Thyroid gland (tissue), 4 donors: ENCODE measurements at regions not wholly inside any gene's neighbourhood (a gene's known extent, or its start where the extent isn't known, plus 50 kb on each side); places are given as distances from the start of the nearest gene placed in this dataset.

Source experiments
- DNase-seq, 2 donors: peaks; one replicate each; pipeline ENCODE4 v3.0.0-alpha.2; 2019
- H3K27ac ChIP-seq, 3 donors: fragments of 200-600 bp; sonication (generic); 1 replicate in 2 of 3; 2 replicates in 1 of 3; pipeline ENCODE4 v1.5.1; 2016 to 2019; ENCODE audit warnings: mild to moderate bottlenecking in 1 of 3, moderate library complexity in 1 of 3
- H3K27me3 ChIP-seq: fragments of 200-600 bp; sonication (generic); one replicate; pipeline ENCODE4 v1.5.1; 2019
- H3K36me3 ChIP-seq, 2 donors: fragments of 200-600 bp; sonication (generic); one replicate each; pipeline ENCODE4 v1.5.1; 2016 to 2019
- H3K4me1 ChIP-seq, 2 donors: fragments of 200-600 bp; sonication (generic); one replicate each; pipeline ENCODE4 v1.5.1; 2017 to 2019
- H3K4me3 ChIP-seq, 3 donors: fragments of 200-600 bp; sonication (generic); replicated peaks in 1 of 3; 1 replicate in 2 of 3; 2 replicates in 1 of 3; pipeline ENCODE4 v1.5.1; 2016; ENCODE audit warnings: mild to moderate bottlenecking in 1 of 3
- H3K9me3 ChIP-seq: fragments of 200-600 bp; sonication (generic); one replicate; pipeline ENCODE4 v1.5.1; 2017
- POLR2A ChIP-seq, 2 donors: fragments of 450-650 bp; IDR thresholded peaks; one replicate each; pipeline ENCODE4 v1.6.1; 2017; ENCODE audit warnings: antibody characterized with exemption in 2 of 2, mild to moderate bottlenecking in 2 of 2, moderate library complexity in 1 of 2
- WGBS, 2 donors: methylation state at CpG; one replicate each; pipeline ENCODE4 v1.1.5; 2017; 5-methylcytosine and 5-hydroxymethylcytosine counted together
- intact Hi-C: fragments of 100-400 bp; cut with DNase I; formaldehyde crosslinking; loops from one replicate; pipeline ENCODE4 v1.15.1; 2023
- TF ChIP-seq, protein P1 (sequence below), 6 experiments: fragments of 200-600 bp in 3 of 6; fragments of 450-650 bp in 3 of 6; sonication (generic) in 3 of 6; IDR thresholded peaks; one replicate each; pipeline ENCODE4 v1.5.1; 2016 to 2019; ENCODE audit warnings: antibody characterized with exemption in 6 of 6, mild to moderate bottlenecking in 2 of 6, inconsistent platforms in 1 of 6, moderate library complexity in 1 of 6

DNA sequence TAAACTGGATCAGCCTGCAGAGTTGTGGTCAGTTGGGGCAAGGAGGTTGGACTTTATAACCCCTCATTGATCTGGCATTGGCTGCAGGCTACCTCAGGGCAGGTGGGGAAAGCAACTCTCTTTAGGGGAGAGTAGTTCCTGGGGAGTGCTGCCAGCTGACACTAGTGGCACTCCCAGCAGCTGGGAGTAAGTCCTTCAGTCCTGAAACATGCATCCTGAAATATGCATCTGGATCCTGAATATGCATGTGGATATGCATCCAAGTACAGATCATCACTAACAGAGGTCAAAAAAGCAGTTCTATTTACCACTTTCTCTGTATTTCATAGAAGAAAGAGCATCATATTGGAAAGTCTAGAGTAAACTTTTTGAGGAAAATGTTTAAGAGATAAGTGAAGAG is 350.8 kb downstream of the EPM2A start:
- intact Hi-C loops, result no loop called here
- Histone ChIP-seq H3K36me3 (no peaks in the 10 kb centered on the region), H3K9me3 (no peaks in the 10 kb centered on the region), H3K27me3 (no peaks in the 10 kb centered on the region), H3K27ac (no peak overlapping the region), H3K4me1 (no peaks in the 10 kb centered on the region), H3K4me3 (no peak overlapping the region)
- TF ChIP-seq POLR2A (IDR thresholded peaks at IDR 0.05), result no peak
- TF ChIP-seq, protein P1, sequence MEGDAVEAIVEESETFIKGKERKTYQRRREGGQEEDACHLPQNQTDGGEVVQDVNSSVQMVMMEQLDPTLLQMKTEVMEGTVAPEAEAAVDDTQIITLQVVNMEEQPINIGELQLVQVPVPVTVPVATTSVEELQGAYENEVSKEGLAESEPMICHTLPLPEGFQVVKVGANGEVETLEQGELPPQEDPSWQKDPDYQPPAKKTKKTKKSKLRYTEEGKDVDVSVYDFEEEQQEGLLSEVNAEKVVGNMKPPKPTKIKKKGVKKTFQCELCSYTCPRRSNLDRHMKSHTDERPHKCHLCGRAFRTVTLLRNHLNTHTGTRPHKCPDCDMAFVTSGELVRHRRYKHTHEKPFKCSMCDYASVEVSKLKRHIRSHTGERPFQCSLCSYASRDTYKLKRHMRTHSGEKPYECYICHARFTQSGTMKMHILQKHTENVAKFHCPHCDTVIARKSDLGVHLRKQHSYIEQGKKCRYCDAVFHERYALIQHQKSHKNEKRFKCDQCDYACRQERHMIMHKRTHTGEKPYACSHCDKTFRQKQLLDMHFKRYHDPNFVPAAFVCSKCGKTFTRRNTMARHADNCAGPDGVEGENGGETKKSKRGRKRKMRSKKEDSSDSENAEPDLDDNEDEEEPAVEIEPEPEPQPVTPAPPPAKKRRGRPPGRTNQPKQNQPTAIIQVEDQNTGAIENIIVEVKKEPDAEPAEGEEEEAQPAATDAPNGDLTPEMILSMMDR (IDR thresholded peaks at IDR 0.05), result no peak
- no peak for DNase-seq

DNA sequence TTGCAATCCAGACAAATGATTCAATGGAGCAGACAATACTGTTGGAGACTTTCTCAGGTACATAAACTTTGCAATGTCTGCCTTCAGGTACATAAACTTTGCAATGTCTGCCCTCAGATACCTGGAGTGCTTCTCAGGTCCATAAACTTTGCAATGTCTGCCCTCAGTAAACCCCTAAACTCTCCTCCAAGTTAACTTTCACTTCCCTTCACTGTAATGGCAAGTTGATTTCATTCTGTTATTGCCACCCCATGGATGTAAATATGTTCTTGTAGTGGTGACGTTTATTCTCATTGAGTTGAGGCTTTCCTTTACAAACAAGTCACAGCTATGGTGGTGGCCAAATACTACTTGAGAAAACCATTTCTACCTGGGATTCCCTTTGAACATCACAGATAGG is 338.8 kb downstream of the EPM2A start:
- H3K9me3 ChIP-seq, result no peaks in the 10 kb centered on the region
- H3K36me3 ChIP-seq, result no peaks in the 10 kb centered on the region
- H3K4me3 ChIP-seq, result no peak overlapping the region
- TF ChIP-seq, protein P1 (IDR thresholded peaks at IDR 0.05), result no peak
- TF ChIP-seq POLR2A (IDR thresholded peaks at IDR 0.05), result no peak
- no peak overlapping the region for H3K27ac ChIP-seq
- DNase-seq, result no peak
- H3K27me3 ChIP-seq, result no peaks in the 10 kb centered on the region
- no peaks in the 10 kb centered on the region for H3K4me1 ChIP-seq
- 82 to 87% methylated on average over 1 of the region's 1 CpG for WGBS, 2 donors
- intact Hi-C loops, result no loop called here

DNA sequence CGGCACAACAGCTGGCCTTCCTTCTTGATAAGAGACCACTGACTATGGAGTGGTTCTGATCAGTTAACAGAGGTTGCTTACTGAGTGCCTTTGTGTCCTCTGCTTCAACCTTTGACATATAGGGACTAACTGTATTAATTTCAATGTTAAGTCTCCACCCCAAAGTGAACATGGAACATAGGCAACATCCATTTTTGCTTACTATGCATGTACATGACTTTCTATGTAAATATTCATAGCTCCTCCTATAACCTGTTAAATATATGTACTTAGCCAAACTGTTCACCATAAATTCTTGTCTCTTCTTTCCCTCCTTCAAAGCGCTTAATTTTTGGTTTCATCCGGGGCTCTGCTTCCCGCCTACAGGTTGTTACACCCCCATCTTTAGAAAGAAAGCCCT is 334.8 kb downstream of the EPM2A start:
- no peak overlapping the region for H3K27ac ChIP-seq
- H3K4me3 ChIP-seq, result no peak overlapping the region
- no peaks in the 10 kb centered on the region for H3K9me3 ChIP-seq
- WGBS, 2 donors, result 82 to 93% methylated on average over 4 of the region's 4 CpGs
- no peaks in the 10 kb centered on the region for H3K36me3 ChIP-seq
- intact Hi-C loops, result no loop called here
- H3K27me3 ChIP-seq, result no peaks in the 10 kb centered on the region
- no peaks in the 10 kb centered on the region for H3K4me1 ChIP-seq
- no peak for DNase-seq
- TF ChIP-seq POLR2A (IDR thresholded peaks at IDR 0.05), result no peak
- TF ChIP-seq, protein P1 (IDR thresholded peaks at IDR 0.05), result no peak

DNA sequence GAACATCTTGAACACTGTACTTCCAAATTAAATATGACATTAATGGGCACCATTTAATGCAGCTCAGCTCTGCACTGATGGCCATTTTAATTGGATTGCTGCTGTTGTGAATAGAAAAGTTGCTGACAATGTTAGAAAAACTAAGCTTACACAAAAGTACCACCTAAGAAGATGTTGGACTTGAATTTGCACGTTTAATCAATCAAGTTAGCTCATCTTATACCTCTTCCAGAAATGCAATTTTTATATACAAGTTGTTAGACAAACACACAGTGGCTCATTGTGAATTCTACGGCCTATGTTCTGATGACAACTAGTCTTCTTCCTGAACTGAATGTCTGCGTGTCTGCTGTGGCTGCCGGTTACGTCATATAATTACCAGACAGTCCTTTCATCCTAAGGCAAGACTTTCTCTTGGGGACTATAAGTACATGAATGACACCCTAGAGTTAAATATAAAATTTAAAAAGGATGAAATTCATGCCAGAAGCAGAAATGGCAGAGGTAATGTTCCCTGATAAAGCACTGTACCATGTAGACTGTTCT is 330.2 kb downstream of the EPM2A start:
- intact Hi-C loops, result no loop called here
- TF ChIP-seq, protein P1 (IDR thresholded peaks at IDR 0.05), result no peak
- TF ChIP-seq POLR2A (IDR thresholded peaks at IDR 0.05), result no peak
- Histone ChIP-seq H3K4me1 (no peaks in the 10 kb centered on the region), H3K9me3 (no peaks in the 10 kb centered on the region), H3K27me3 (no peaks in the 10 kb centered on the region), H3K27ac (no peak overlapping the region), H3K36me3 (no peaks in the 10 kb centered on the region), H3K4me3 (no peak overlapping the region)
- DNase-seq, result no peak
- 87 to 88% methylated on average over 5 of the region's 5 CpGs for WGBS, 2 donors

DNA sequence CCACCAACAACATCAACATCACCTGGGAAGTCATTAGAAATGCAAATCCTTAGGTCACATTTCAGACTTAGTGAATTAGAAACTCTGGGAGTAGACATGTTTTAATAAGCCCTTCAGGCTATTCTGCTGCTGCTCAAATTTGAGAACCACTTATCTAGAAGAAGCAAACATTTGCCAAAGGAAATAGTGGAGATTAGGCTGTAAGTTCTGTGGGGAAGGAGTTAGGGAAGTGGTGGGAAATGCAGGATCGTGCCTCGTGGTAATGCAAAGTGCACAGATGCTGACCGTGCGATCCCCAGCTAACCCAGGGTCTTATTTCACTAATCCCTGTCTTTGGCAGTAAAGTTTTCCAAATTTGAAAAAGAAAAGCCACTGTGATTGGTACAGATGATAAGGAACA is 328.5 kb downstream of the EPM2A start:
- no peak for TF ChIP-seq POLR2A (IDR thresholded peaks at IDR 0.05)
- TF ChIP-seq, protein P1 (IDR thresholded peaks at IDR 0.05), result no peak

More for the DNA sequence above, 328.5 kb downstream of the EPM2A start:
- Histone ChIP-seq H3K36me3 (no peaks in the 10 kb centered on the region), H3K27ac (no peak overlapping the region), H3K9me3 (no peaks in the 10 kb centered on the region), H3K4me3 (no peak overlapping the region), H3K4me1 (no peaks in the 10 kb centered on the region), H3K27me3 (no peaks in the 10 kb centered on the region)
- 17 to 23% methylated on average over 4 of the region's 4 CpGs for whole genome bisulfite sequencing, 2 donors
- intact Hi-C loops, result no loop called here
- no peak for DNase-seq
